CD8-positive, alpha-beta memory T cell (primary cell): ENCODE measurements at regions not wholly inside any gene's neighbourhood (a gene's known extent, or its start where the extent isn't known, plus 50 kb on each side); places are given as distances from the start of the nearest gene placed in this dataset.

Experiments used
- CTCF ChIA-PET: fragments of 350-600 bp; sonication (Branson Sonifier 250); formaldehyde crosslinking; loops from one replicate; lab custom pipeline; 2021; ENCODE audit warnings: antibody characterized with exemption; lab: Charles Lee
- POLR2A ChIA-PET: fragments of 350-600 bp; sonication (Branson Sonifier 250); formaldehyde crosslinking; loops from one replicate; lab custom pipeline; 2021; ENCODE audit warnings: antibody characterized with exemption; lab: Charles Lee
- DNase-seq, 5 donors: peaks; one replicate each; pipeline versions ENCODE4 v3.0.0 to v3.0.0-alpha.2; 2020 to 2022; ENCODE audit warnings: mixed read lengths in 1 of 5
- H3K27ac ChIP-seq: one replicate; pipeline ENCODE4 v1.7.0; 2013; ENCODE audit warnings: low read depth, mild to moderate bottlenecking, low read length, moderate library complexity
- H3K27me3 ChIP-seq: 2 replicates; pipeline ENCODE4 v1.7.0; 2013; ENCODE audit warnings: low read length, mild to moderate bottlenecking; ENCODE audit not compliant: insufficient read depth, poor library complexity, severe bottlenecking
- H3K36me3 ChIP-seq: 2 replicates; pipeline ENCODE4 v1.7.0; 2013; ENCODE audit warnings: mild to moderate bottlenecking, low read length, moderate library complexity; ENCODE audit not compliant: insufficient read depth
- H3K4me1 ChIP-seq: 2 replicates; pipeline ENCODE4 v1.7.0; 2013; ENCODE audit warnings: mild to moderate bottlenecking, low read length, moderate library complexity; ENCODE audit not compliant: insufficient read depth
- H3K4me3 ChIP-seq: 2 replicates; pipeline ENCODE4 v1.7.0; 2013; ENCODE audit warnings: mild to moderate bottlenecking, low read length
- H3K9me3 ChIP-seq: 2 replicates; pipeline ENCODE4 v1.7.0; 2013; ENCODE audit warnings: mild to moderate bottlenecking, low read length
- H3K27ac Mint-ChIP-seq, 8 donors: one replicate each; pipeline ENCODE4 v1.8.0; 2020 to 2021; ENCODE audit warnings: mixed read lengths in 8 of 8, mild to moderate bottlenecking in 6 of 8, inconsistent platforms in 3 of 8, moderate library complexity in 3 of 8
- H3K27me3 Mint-ChIP-seq, 2 donors: one replicate each; pipeline ENCODE4 v1.8.0; 2020 to 2021; ENCODE audit warnings: mixed read lengths in 2 of 2, mild to moderate bottlenecking in 1 of 2, moderate library complexity in 1 of 2
- H3K36me3 Mint-ChIP-seq, 3 donors: one replicate each; pipeline ENCODE4 v1.8.0; 2020 to 2021; ENCODE audit warnings: mixed read lengths in 3 of 3, inconsistent platforms in 1 of 3, mild to moderate bottlenecking in 1 of 3
- H3K4me1 Mint-ChIP-seq, 3 donors: one replicate each; pipeline ENCODE4 v1.8.0; 2020 to 2021; ENCODE audit warnings: mixed read lengths in 3 of 3, inconsistent platforms in 1 of 3, mild to moderate bottlenecking in 1 of 3
- H3K4me3 Mint-ChIP-seq, 7 donors: one replicate each; pipeline ENCODE4 v1.8.0; 2020 to 2021; ENCODE audit warnings: mixed read lengths in 7 of 7, mild to moderate bottlenecking in 6 of 7, moderate library complexity in 4 of 7, inconsistent platforms in 2 of 7
- H3K9me3 Mint-ChIP-seq, 5 donors: one replicate each; pipeline ENCODE4 v1.8.0; 2020 to 2022; ENCODE audit warnings: mixed read lengths in 5 of 5, mild to moderate bottlenecking in 3 of 5, moderate library complexity in 2 of 5, inconsistent platforms in 1 of 5

DNA sequence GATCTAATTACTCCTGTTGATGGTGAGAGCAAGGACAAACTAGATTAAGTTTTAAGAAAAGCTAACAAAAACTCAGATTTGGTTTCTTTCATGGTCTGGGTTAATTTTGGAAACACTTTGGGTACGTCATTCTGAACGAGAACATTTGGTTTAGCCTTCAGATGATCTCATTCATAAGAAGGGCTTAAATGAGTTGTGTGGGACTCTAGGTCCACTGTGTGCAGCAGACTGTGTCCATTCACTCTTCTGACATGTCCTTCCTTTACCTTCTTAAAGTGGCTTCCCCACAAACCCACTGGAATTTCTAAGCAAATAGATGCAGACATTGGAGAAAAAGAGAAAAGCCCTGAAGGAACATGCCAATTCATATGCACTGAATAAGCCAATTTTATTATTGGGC is 96.8 kb downstream of the FBXO4 start:
- no peak for DNase-seq
- H3K4me1 ChIP-seq = no peaks in the 10 kb centered on the region
- POLR2A ChIA-PET = no interaction called here
- CTCF ChIA-PET = no interaction called here
- Mint-ChIP-seq H3K27ac (no peak overlapping the region), H3K9me3 (peaks cover 0 to 9% (median 0%) of the 10 kb centered on the region in 5 donors), H3K4me3 (no peak overlapping the region), H3K36me3 (no peaks in the 10 kb centered on the region), H3K4me1 (no peaks in the 10 kb centered on the region), H3K27me3 (peaks cover 6 to 16% of the 10 kb centered on the region in 2 donors)
- H3K27ac ChIP-seq = no peak overlapping the region
- no peaks in the 10 kb centered on the region for H3K9me3 ChIP-seq
- H3K27me3 ChIP-seq = no peaks in the 10 kb centered on the region
- H3K36me3 ChIP-seq = no peaks in the 10 kb centered on the region
- no peak overlapping the region for H3K4me3 ChIP-seq

DNA sequence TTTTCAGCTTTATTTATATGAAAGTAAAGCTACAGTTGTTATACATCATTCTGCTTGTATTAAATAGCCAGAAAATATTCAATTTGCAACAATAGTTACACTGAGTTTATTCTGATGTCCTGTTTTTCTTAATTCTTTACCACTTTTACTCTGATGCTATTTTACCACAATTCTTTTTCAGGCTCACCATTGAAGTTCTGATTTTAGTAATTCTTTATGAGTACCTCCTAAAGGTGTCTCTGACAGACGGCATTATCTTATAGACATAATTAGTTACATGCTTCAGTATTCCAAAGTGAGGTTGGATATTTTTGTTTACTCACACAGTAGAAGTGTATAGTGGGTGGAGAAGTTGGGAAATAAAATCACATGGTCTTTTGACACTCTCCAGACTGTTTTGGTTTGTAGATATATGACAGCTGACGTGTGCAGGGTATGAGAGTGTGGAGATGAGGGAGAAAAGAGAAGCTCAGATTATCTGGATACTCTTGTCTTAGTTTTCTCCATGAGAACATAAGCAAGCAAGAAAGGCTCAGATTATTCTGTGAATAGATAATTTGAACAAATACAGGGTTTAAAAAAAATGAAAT is 97.4 kb downstream of the FBXO4 start:
- H3K27me3 Mint-ChIP-seq = peaks cover 8 to 17% of the 10 kb centered on the region in 2 donors
- CTCF ChIA-PET = no interaction called here

DNA sequence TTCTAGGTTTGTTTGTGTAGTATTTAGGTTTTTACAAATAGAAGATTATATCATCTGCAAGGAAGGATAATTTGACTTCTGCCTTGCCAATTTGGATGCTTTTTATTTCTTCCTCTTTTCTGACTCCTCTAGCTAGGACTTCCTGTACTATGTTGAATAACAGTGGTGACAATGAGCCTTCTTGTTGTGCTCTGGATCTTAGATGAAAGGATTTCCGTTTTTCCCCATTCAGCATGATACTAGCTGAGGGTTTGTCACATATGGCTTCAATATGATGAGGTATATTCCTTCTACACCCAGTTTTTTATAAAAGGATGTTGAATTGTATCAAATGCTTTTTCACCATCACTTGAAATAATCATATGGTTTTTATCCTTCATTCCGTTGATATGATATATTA is 101.4 kb downstream of the FBXO4 start:
- no peaks in the 10 kb centered on the region for H3K36me3 ChIP-seq
- no peak for DNase-seq
- H3K36me3 Mint-ChIP-seq = no peaks in the 10 kb centered on the region
- peaks cover 0 to 9% (median 0%) of the 10 kb centered on the region in 5 donors for H3K9me3 Mint-ChIP-seq
- POLR2A ChIA-PET = no interaction called here
- H3K27ac Mint-ChIP-seq = no peak overlapping the region
- peaks cover 12 to 34% of the 10 kb centered on the region in 2 donors for H3K27me3 Mint-ChIP-seq
- H3K27me3 ChIP-seq = no peaks in the 10 kb centered on the region
- no peaks in the 10 kb centered on the region for H3K4me1 Mint-ChIP-seq
- no peaks in the 10 kb centered on the region for H3K4me1 ChIP-seq
- no peak overlapping the region for H3K4me3 ChIP-seq
- CTCF ChIA-PET = interaction anchor here (1.0 kb wide), 1 partner anchor 31 kb away, joined by 4 read pairs; no protein-coding TSS in a partner anchor
- H3K27ac ChIP-seq = no peak overlapping the region
- no peak overlapping the region for H3K4me3 Mint-ChIP-seq
- no peaks in the 10 kb centered on the region for H3K9me3 ChIP-seq

More for the DNA sequence above, 97.4 kb downstream of the FBXO4 start:
- no peak for DNase-seq
- Mint-ChIP-seq H3K4me1 (no peaks in the 10 kb centered on the region), H3K36me3 (no peaks in the 10 kb centered on the region), H3K4me3 (no peak overlapping the region), H3K9me3 (peaks cover 0 to 9% (median 0%) of the 10 kb centered on the region in 5 donors), H3K27ac (no peak overlapping the region)
- Histone ChIP-seq H3K27me3 (no peaks in the 10 kb centered on the region), H3K4me3 (no peak overlapping the region), H3K9me3 (no peaks in the 10 kb centered on the region), H3K27ac (no peak overlapping the region), H3K4me1 (no peaks in the 10 kb centered on the region), H3K36me3 (no peaks in the 10 kb centered on the region)
- POLR2A ChIA-PET = no interaction called here

DNA sequence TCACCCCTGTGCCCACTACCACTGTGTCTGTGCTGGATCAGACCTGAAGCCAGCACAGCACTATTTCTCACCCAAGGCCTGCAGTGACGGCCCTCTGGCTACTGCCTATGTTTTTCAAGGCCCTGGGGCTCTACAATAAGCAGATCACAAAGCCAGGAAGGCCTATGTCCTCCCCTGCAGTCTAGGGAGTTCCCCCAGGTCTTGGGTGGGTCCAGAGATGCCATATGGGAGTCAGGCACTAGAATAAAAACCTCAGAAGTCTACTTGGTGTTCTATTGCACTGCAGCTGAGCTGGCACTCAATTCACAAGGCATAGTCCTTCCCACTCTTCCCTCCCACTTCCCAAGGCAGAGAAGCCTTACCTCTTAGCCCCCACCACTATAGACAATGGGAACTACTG is 107.1 kb downstream of the FBXO4 start:
- ChIA-PET CTCF (no interaction called here), POLR2A (no interaction called here)
- Histone ChIP-seq H3K4me3 (no peak overlapping the region), H3K4me1 (no peaks in the 10 kb centered on the region), H3K27me3 (no peaks in the 10 kb centered on the region), H3K27ac (no peak overlapping the region), H3K36me3 (no peaks in the 10 kb centered on the region), H3K9me3 (no peaks in the 10 kb centered on the region)
- Mint-ChIP-seq H3K27ac (no peak overlapping the region), H3K4me3 (no peak overlapping the region), H3K27me3 (peaks cover 12 to 46% of the 10 kb centered on the region in 2 donors), H3K9me3 (no peaks in the 10 kb centered on the region), H3K36me3 (no peaks in the 10 kb centered on the region), H3K4me1 (no peaks in the 10 kb centered on the region)
- DNase-seq = no peak

DNA sequence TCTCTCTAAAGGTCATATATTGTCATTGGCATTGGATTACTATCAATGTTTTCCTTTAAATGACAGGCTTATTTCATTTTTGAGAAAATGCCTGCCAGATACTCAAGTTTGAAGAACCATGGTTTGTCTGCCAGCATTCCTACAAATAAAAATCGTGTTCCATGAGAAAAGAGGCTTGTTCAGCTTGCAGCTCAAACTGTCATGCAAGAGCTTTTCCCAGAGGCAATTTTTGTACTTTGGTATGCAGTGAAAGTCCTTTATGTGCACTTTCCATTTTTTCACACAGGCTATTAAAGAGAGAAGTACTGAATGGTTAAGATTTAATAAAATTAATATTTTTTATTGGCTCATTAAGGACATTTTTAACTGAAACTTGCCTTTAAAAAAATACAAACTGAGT is 110.4 kb downstream of the FBXO4 start:
- no peaks in the 10 kb centered on the region for H3K9me3 ChIP-seq
- no peak overlapping the region for H3K27ac Mint-ChIP-seq
- CTCF ChIA-PET = no interaction called here
- POLR2A ChIA-PET = no interaction called here
- H3K4me3 ChIP-seq = no peak overlapping the region
- no peaks in the 10 kb centered on the region for H3K9me3 Mint-ChIP-seq
- no peak overlapping the region for H3K4me3 Mint-ChIP-seq
- H3K27ac ChIP-seq = no peak overlapping the region
- no peaks in the 10 kb centered on the region for H3K4me1 ChIP-seq
- no peaks in the 10 kb centered on the region for H3K27me3 ChIP-seq
- H3K4me1 Mint-ChIP-seq = no peaks in the 10 kb centered on the region
- DNase-seq = no peak
- H3K36me3 Mint-ChIP-seq = no peaks in the 10 kb centered on the region
- peaks cover 10 to 35% of the 10 kb centered on the region in 2 donors for H3K27me3 Mint-ChIP-seq
- no peaks in the 10 kb centered on the region for H3K36me3 ChIP-seq

DNA sequence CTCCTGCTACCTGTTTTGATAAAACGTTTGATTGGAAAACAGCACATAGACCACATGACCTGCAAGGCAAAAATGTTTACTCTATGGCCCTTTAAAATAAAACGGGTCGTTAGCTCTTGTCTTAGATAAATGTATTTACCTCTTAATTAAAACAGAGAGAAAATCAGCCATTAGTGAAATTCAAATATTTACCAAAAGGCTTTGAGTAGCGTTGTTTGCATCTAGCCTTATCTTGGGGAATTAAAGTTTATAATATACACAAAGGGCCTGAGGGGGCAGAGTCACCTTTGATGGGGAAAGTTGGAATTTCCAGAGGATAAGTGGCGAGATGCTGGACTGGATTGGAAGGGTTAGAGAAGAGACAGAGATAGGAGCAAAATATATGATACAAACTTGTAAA is 111.3 kb downstream of the FBXO4 start:
- no peaks in the 10 kb centered on the region for H3K36me3 Mint-ChIP-seq
- CTCF ChIA-PET = interaction anchor here (1.0 kb wide), 1 partner anchor 21 kb away, joined by 4 read pairs; no protein-coding TSS in a partner anchor
- no peaks in the 10 kb centered on the region for H3K9me3 Mint-ChIP-seq
- Histone ChIP-seq H3K4me1 (no peaks in the 10 kb centered on the region), H3K36me3 (no peaks in the 10 kb centered on the region), H3K4me3 (no peak overlapping the region), H3K9me3 (no peaks in the 10 kb centered on the region), H3K27ac (no peak overlapping the region), H3K27me3 (no peaks in the 10 kb centered on the region)
- H3K27ac Mint-ChIP-seq = no peak overlapping the region
- DNase-seq = no peak
- H3K27me3 Mint-ChIP-seq = peaks cover 10 to 43% of the 10 kb centered on the region in 2 donors
- POLR2A ChIA-PET = no interaction called here
- no peaks in the 10 kb centered on the region for H3K4me1 Mint-ChIP-seq
- no peak overlapping the region for H3K4me3 Mint-ChIP-seq

DNA sequence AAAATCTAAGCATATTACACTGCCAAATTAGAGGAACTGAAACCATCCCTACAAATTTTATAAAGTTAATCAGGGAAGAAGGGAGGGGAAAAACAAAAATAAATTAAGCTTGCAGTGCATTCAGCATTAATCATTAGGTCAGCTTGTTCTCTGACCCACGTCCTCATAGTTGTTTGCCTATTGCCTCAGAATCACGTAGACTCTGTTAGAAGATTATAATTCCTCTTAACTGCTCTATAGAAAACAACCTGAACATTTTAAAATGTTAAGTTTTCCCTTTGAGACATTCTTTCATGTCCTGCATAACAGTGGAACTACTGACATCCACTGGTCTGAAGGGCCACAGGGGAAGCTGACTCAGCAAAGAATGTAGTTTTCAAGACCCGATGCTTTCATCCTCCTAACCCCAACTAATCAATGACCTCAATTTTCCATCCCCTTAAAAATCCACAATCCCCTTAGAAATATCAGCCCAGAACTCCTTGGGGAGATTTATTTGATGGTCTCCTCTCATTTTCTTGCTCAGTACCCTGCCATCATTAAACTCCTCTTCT is 112.4 kb downstream of the FBXO4 start:
- Histone ChIP-seq H3K9me3 (no peaks in the 10 kb centered on the region), H3K27me3 (no peaks in the 10 kb centered on the region), H3K4me3 (no peak overlapping the region), H3K4me1 (no peaks in the 10 kb centered on the region), H3K36me3 (no peaks in the 10 kb centered on the region), H3K27ac (no peak overlapping the region)
- ChIA-PET CTCF (interaction anchor here (1.0 kb wide), 1 partner anchor 20 kb away, joined by 4 read pairs; no protein-coding TSS in a partner anchor), POLR2A (no interaction called here)
- no peaks in the 10 kb centered on the region for H3K36me3 Mint-ChIP-seq
- peaks cover 10 to 43% of the 10 kb centered on the region in 2 donors for H3K27me3 Mint-ChIP-seq
- H3K4me3 Mint-ChIP-seq = no peak overlapping the region
- no peaks in the 10 kb centered on the region for H3K4me1 Mint-ChIP-seq
- DNase-seq = no peak
- H3K9me3 Mint-ChIP-seq = no peaks in the 10 kb centered on the region
- H3K27ac Mint-ChIP-seq = no peak overlapping the region

DNA sequence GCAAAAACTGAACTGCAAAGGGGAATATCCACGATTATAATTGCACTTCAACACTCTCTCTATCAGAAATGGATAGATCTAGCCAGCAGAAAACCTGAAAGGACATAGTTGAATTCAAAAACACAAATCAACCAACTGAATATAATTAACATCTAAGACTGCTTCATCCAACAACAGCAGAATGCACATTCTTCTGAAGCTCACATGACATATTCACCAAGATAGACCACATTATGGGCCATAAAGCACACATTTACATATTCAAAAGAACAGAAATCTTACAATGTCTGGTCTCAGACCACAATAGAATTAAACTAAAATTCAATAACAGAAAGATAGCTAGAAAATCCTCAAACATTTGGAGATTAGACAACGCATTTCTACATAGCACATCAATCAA is 118.3 kb downstream of the FBXO4 start:
- H3K27ac Mint-ChIP-seq = no peak overlapping the region
- no peak overlapping the region for H3K4me3 ChIP-seq
- H3K4me3 Mint-ChIP-seq = no peak overlapping the region
- ChIA-PET POLR2A (no interaction called here), CTCF (no interaction called here)
- no peaks in the 10 kb centered on the region for H3K4me1 Mint-ChIP-seq
- no peaks in the 10 kb centered on the region for H3K4me1 ChIP-seq
- no peak for DNase-seq
- no peak overlapping the region for H3K27ac ChIP-seq
- no peaks in the 10 kb centered on the region for H3K9me3 ChIP-seq
- H3K9me3 Mint-ChIP-seq = no peaks in the 10 kb centered on the region
- no peaks in the 10 kb centered on the region for H3K27me3 ChIP-seq
- H3K27me3 Mint-ChIP-seq = peaks cover 0 to 33% of the 10 kb centered on the region in 2 donors
- H3K36me3 Mint-ChIP-seq = no peaks in the 10 kb centered on the region
- H3K36me3 ChIP-seq = no peaks in the 10 kb centered on the region
